RPMI7951 (cell line): ENCODE measurements at regions not wholly inside any gene's neighbourhood (a gene's known extent, or its start where the extent isn't known, plus 50 kb on each side); places are given as distances from the start of the nearest gene placed in this dataset.
"Not testable (repeated sequence)": the region's sequence is repeated elsewhere in the genome, so short reads cannot be mapped to it uniquely, and the experiment has no call there.

Source experiments
- DNase-seq: peaks from one replicate; pipeline ENCODE4 v3.0.0-alpha.2; 2012; ENCODE audit warnings: low read depth

GRCh38 chr7:142469696-142470543, 212.1 kb upstream of the PRSS58 start:
- no peak for DNase-seq

GRCh38 chr7:142468871-142469665, 211.2 kb upstream of the PRSS58 start:
- DNase-seq, result no peak

GRCh38 chr7:142467056-142467655, 209.3 kb upstream of the PRSS58 start:
- not testable (repeated sequence) for DNase-seq

- no peak for DNase-seq
These were observed 205.6 kb upstream of the PRSS58 start for GRCh38 chr7:142463401-142463850.

GRCh38 chr7:142461437-142461836, 203.6 kb upstream of the PRSS58 start:
- peak; percentile 87 for DNase-seq

- no peak for DNase-seq
These were observed 202.7 kb upstream of the PRSS58 start for GRCh38 chr7:142460402-142461117.

GRCh38 chr7:142459551-142459963, 201.7 kb upstream of the PRSS58 start:
- peak; percentile 85 for DNase-seq

- DNase-seq, result peak; percentile 24
These were observed 199.4 kb upstream of the PRSS58 start for GRCh38 chr7:142457146-142457703.

GRCh38 chr7:142455392-142455791, 197.5 kb upstream of the PRSS58 start:
- DNase-seq, result peak; percentile 58

GRCh38 chr7:142454862-142455261, 197.0 kb upstream of the PRSS58 start:
- DNase-seq, result peak; percentile 28

GRCh38 chr7:142452791-142453190, 194.9 kb upstream of the PRSS58 start:
- DNase-seq, result no peak

GRCh38 chr7:142451817-142452216, 194.0 kb upstream of the PRSS58 start:
- no peak for DNase-seq

- no peak for DNase-seq
These were observed 193.4 kb upstream of the PRSS58 start for GRCh38 chr7:142451296-142451695.

- DNase-seq, result no peak
These were observed 192.8 kb upstream of the PRSS58 start for GRCh38 chr7:142450695-142451094.

- no peak for DNase-seq
These were observed 192.3 kb upstream of the PRSS58 start for GRCh38 chr7:142450206-142450605.

GRCh38 chr7:142448857-142449256, 191.0 kb upstream of the PRSS58 start:
- not testable (repeated sequence) for DNase-seq

- DNase-seq, result no peak
These were observed 189.9 kb upstream of the PRSS58 start for GRCh38 chr7:142447762-142448161.

GRCh38 chr7:142445019-142445686, 187.3 kb upstream of the PRSS58 start:
- peak; percentile 26 for DNase-seq

- DNase-seq, result peak; percentile 35
These were observed 185.6 kb upstream of the PRSS58 start for GRCh38 chr7:142443216-142444010.

- no peak for DNase-seq
These were observed 184.5 kb upstream of the PRSS58 start for GRCh38 chr7:142442396-142442795.
